ENCODE measurements at regions not wholly inside any gene's neighbourhood (a gene's known extent, or its start where the extent isn't known, plus 50 kb on each side); places are given as distances from the start of the nearest gene placed in this dataset.

GRCh38 chrX:39625810-39626209 lies 471.9 kb downstream of the BCOR start:
- Histone ChIP-seq H3K23ac (ENCODE audit: insufficient read length, low read depth, low read length) (no peak overlapping the region), H4K20me1 (ENCODE audit: control insufficient read depth, insufficient read depth, insufficient read length) (no peaks in the 10 kb centered on the region), H3K56ac (ENCODE audit: insufficient read length, low read depth, low read length) (no peak overlapping the region), H2BK120ac (ENCODE audit: low read depth, low read length, poor library complexity, severe bottlenecking) (no peak overlapping the region), H2BK5ac (ENCODE audit: insufficient read length, low read length) (no peak overlapping the region), H2BK15ac (ENCODE audit: low read depth, low read length) (no peak overlapping the region), H4K8ac (replicated peaks; ENCODE audit: insufficient read length, low read depth, low read length) (no peak overlapping the region), H3K79me2 (ENCODE audit: insufficient read depth, low read length) (no peaks in the 10 kb centered on the region), H3K14ac (ENCODE audit: insufficient read depth, low read length) (no peak overlapping the region), H3K4ac (ENCODE audit: low read depth, low read length) (no peak overlapping the region), H3K27ac (ENCODE audit: insufficient read length, low read depth, low read length) (no peak overlapping the region), H2AFZ (ENCODE audit: low read length) (no peak overlapping the region), H4K91ac (ENCODE audit: insufficient read length, low read depth, low read length) (no peak overlapping the region), H2BK20ac (ENCODE audit: low read depth, low read length, poor library complexity, severe bottlenecking) (no peak overlapping the region), H3K27me3 (ENCODE audit: insufficient read depth, low read length) (no peaks in the 10 kb centered on the region), H3K4me1 (ENCODE audit: insufficient read depth, low read length) (peaks cover 5% of the 10 kb centered on the region; the same call in 1 of the 2 replicates), H3K9ac (ENCODE audit: extremely low read depth, insufficient read length, low read length) (no peak overlapping the region), H4K5ac (ENCODE audit: insufficient read length, low read depth, low read length) (no peak overlapping the region), H3K18ac (ENCODE audit: insufficient read length, low read depth, low read length) (no peak overlapping the region), H3K23me2 (ENCODE audit: insufficient read length, low read depth, low read length, poor library complexity, severe bottlenecking) (no peaks in the 10 kb centered on the region), H3T11ph (ENCODE audit: low read length) (no peak overlapping the region), H3K79me1 (ENCODE audit: insufficient read depth, low read depth, low read length, poor library complexity, severe bottlenecking) (no peaks in the 10 kb centered on the region), H2BK12ac (ENCODE audit: insufficient read length, low read depth, low read length) (no peak overlapping the region), H3K4me2 (ENCODE audit: insufficient read depth, insufficient read length, low read length) (no peak overlapping the region), H3K9me3 (ENCODE audit: control insufficient read depth, low read depth, low read length) (no peaks in the 10 kb centered on the region), H2AK5ac (ENCODE audit: insufficient read length, low read length) (no peak overlapping the region)
- no peak for DNase-seq
- Mint-ChIP-seq H3K9me3 (peaks cover 58 to 75% of the 10 kb centered on the region in 2 experiments), H3K4me1 (peaks cover 5 to 10% of the 10 kb centered on the region in 2 experiments), H3K27me3 (ENCODE audit: low read depth) (peaks cover 7% of the 10 kb centered on the region), H3K36me3 (ENCODE audit: insufficient read depth in 1 of 3, low read depth in 3 of 3) (peaks cover 8 to 9% (median 8%) of the 10 kb centered on the region in 3 experiments), H3K27ac (no peak overlapping the region), H3K4me3 (no peak overlapping the region)
- no peak for TF ChIP-seq CTCF (conservative IDR thresholded peaks at IDR 0.05)
- WGBS (ENCODE audit: extremely low coverage, insufficient read length, low lambda C conversion rate): no CpG with 5 or more reads among the region's 4 CpGs

Measured in H9 (cell line).